Activated CD8-positive, alpha-beta memory T cell treated with anti-CD3 and anti-CD28 coated beads, Interleukin-2, amount 10 ng/mL, durations not matched to agents 7 days and 5 days (primary cell): ENCODE measurements at regions not wholly inside any gene's neighbourhood (a gene's known extent, or its start where the extent isn't known, plus 50 kb on each side); places are given as distances from the start of the nearest gene placed in this dataset.
"Not testable (repeated sequence)": the region's sequence is repeated elsewhere in the genome, so short reads cannot be mapped to it uniquely, and the experiment has no call there.

ENCODE experiments used
- ATAC-seq: fragments of 150-1000 bp; cut with Tn5 transposase; one replicate; pipeline ENCODE4 v1.10.0; 2021; ENCODE audit warnings: moderate library complexity
- CTCF ChIA-PET: fragments of 350-600 bp; sonication (Branson Sonifier 250); formaldehyde crosslinking; loops from one replicate; lab custom pipeline; 2021; ENCODE audit warnings: antibody characterized with exemption; lab: Charles Lee
- DNase-seq: peaks from one replicate; pipeline ENCODE4 v3.0.0-alpha.2; 2020
- H3K27ac Mint-ChIP-seq: one replicate; pipeline ENCODE4 v1.8.0; 2021; ENCODE audit warnings: mild to moderate bottlenecking, mixed read lengths
- H3K27me3 Mint-ChIP-seq: one replicate; pipeline ENCODE4 v1.8.0; 2021; ENCODE audit warnings: mixed read lengths
- H3K36me3 Mint-ChIP-seq: one replicate; pipeline ENCODE4 v1.8.0; 2021; ENCODE audit warnings: mild to moderate bottlenecking, mixed read lengths
- H3K4me1 Mint-ChIP-seq: one replicate; pipeline ENCODE4 v1.8.0; 2021; ENCODE audit warnings: mixed read lengths
- H3K4me3 Mint-ChIP-seq: one replicate; pipeline ENCODE4 v1.8.0; 2021; ENCODE audit warnings: mild to moderate bottlenecking, moderate library complexity, mixed read lengths
- H3K9me3 Mint-ChIP-seq: one replicate; pipeline ENCODE4 v1.8.0; 2022; ENCODE audit warnings: low read depth, mixed read lengths

- Mint-ChIP-seq H3K9me3 (no peaks in the 10 kb centered on the region), H3K4me1 (peaks cover 34% of the 10 kb centered on the region), H3K27me3 (no peaks in the 10 kb centered on the region), H3K36me3 (peaks cover 6% of the 10 kb centered on the region), H3K27ac (no peak overlapping the region), H3K4me3 (no peak overlapping the region)
- ATAC-seq, result no peak
- DNase-seq, result no peak
- CTCF ChIA-PET, result no interaction called here
Measured at GRCh38 chr4:123591875-123592274, 195.3 kb downstream of the SPRY1 start.

GRCh38 chr4:123593655-123594054 is 197.1 kb downstream of the SPRY1 start:
- H3K9me3 Mint-ChIP-seq, result no peaks in the 10 kb centered on the region
- H3K27me3 Mint-ChIP-seq, result no peaks in the 10 kb centered on the region
- peaks cover 39% of the 10 kb centered on the region for H3K4me1 Mint-ChIP-seq
- no peak overlapping the region for H3K4me3 Mint-ChIP-seq
- peak; percentile 56 for DNase-seq
- H3K36me3 Mint-ChIP-seq, result peaks cover 9% of the 10 kb centered on the region
- CTCF ChIA-PET, result no interaction called here
- no peak overlapping the region for H3K27ac Mint-ChIP-seq
- ATAC-seq, result no peak

- DNase-seq, result no peak
- Mint-ChIP-seq H3K27ac (no peak overlapping the region), H3K36me3 (peaks cover 9% of the 10 kb centered on the region), H3K9me3 (no peaks in the 10 kb centered on the region), H3K4me3 (no peak overlapping the region), H3K4me1 (peaks cover 54% of the 10 kb centered on the region), H3K27me3 (no peaks in the 10 kb centered on the region)
- CTCF ChIA-PET, result no interaction called here
- no peak for ATAC-seq
Measured at GRCh38 chr4:123596805-123597204, 200.2 kb downstream of the SPRY1 start.

GRCh38 chr4:123597586-123597985 is 201.0 kb downstream of the SPRY1 start:
- Mint-ChIP-seq H3K36me3 (peaks cover 15% of the 10 kb centered on the region), H3K4me1 (peaks cover 62% of the 10 kb centered on the region), H3K9me3 (peaks cover 2% of the 10 kb centered on the region), H3K27ac (no peak overlapping the region), H3K4me3 (no peak overlapping the region), H3K27me3 (no peaks in the 10 kb centered on the region)
- CTCF ChIA-PET, result no interaction called here
- no peak for ATAC-seq
- DNase-seq, result no peak

GRCh38 chr4:123598331-123598730 is 201.7 kb downstream of the SPRY1 start:
- DNase-seq (no peak), ATAC-seq (no peak)
- Mint-ChIP-seq H3K4me3 (no peak overlapping the region), H3K27me3 (no peaks in the 10 kb centered on the region), H3K9me3 (peaks cover 4% of the 10 kb centered on the region), H3K36me3 (peaks cover 18% of the 10 kb centered on the region), H3K4me1 (peaks cover 67% of the 10 kb centered on the region), H3K27ac (no peak overlapping the region)
- CTCF ChIA-PET, result interaction anchor here (2.4 kb wide), 1 partner anchor 33 kb away, joined by 10 read pairs; no protein-coding TSS in a partner anchor

GRCh38 chr4:123599061-123599919 is 202.7 kb downstream of the SPRY1 start:
- Mint-ChIP-seq H3K27me3 (no peaks in the 10 kb centered on the region), H3K4me3 (no peak overlapping the region), H3K4me1 (peaks cover 61% of the 10 kb centered on the region), H3K27ac (peak overlapping the region; percentile 86), H3K36me3 (peaks cover 20% of the 10 kb centered on the region), H3K9me3 (peaks cover 5% of the 10 kb centered on the region)
- CTCF ChIA-PET, result interaction anchor here (1.3 to 2.4 kb wide), 2 partner anchors 10 to 34 kb away, joined by 5 to 10 read pairs; no protein-coding TSS in a partner anchor
- DNase-seq, result no peak
- peak; percentile 17 for ATAC-seq

GRCh38 chr4:123599920-123600810 is 203.6 kb downstream of the SPRY1 start:
- ATAC-seq, result peak; percentile 97
- peaks cover 22% of the 10 kb centered on the region for H3K36me3 Mint-ChIP-seq
- CTCF ChIA-PET, result interaction anchor here (1.0 to 2.4 kb wide), 3 partner anchors 10 to 61 kb away, joined by 4 to 10 read pairs (median 5); no protein-coding TSS in a partner anchor
- peak overlapping the region; percentile 8 for H3K4me3 Mint-ChIP-seq
- H3K27ac Mint-ChIP-seq, result peak overlapping the region; percentile 86
- no peaks in the 10 kb centered on the region for H3K27me3 Mint-ChIP-seq
- peaks cover 7% of the 10 kb centered on the region for H3K9me3 Mint-ChIP-seq
- peaks cover 62% of the 10 kb centered on the region for H3K4me1 Mint-ChIP-seq
- peak; percentile 84 for DNase-seq

- no peaks in the 10 kb centered on the region for H3K27me3 Mint-ChIP-seq
- DNase-seq (no peak), ATAC-seq (no peak)
- peaks cover 70% of the 10 kb centered on the region for H3K4me1 Mint-ChIP-seq
- H3K36me3 Mint-ChIP-seq, result peaks cover 22% of the 10 kb centered on the region
- H3K27ac Mint-ChIP-seq, result no peak overlapping the region
- CTCF ChIA-PET, result interaction anchor here (1.0 to 2.6 kb wide), 4 partner anchors 8 to 60 kb away, joined by 4 to 10 read pairs (median 7); no protein-coding TSS in a partner anchor
- peaks cover 7% of the 10 kb centered on the region for H3K9me3 Mint-ChIP-seq
- no peak overlapping the region for H3K4me3 Mint-ChIP-seq
Measured at GRCh38 chr4:123600987-123601904, 204.7 kb downstream of the SPRY1 start.

- peaks cover 7% of the 10 kb centered on the region for H3K9me3 Mint-ChIP-seq
- H3K36me3 Mint-ChIP-seq, result peaks cover 22% of the 10 kb centered on the region
- no peak for DNase-seq
- peak overlapping the region; percentile 14 for H3K27ac Mint-ChIP-seq
- no peak for ATAC-seq
- no peak overlapping the region for H3K4me3 Mint-ChIP-seq
- no peaks in the 10 kb centered on the region for H3K27me3 Mint-ChIP-seq
- CTCF ChIA-PET, result interaction anchor here (2.6 kb wide), 1 partner anchor 37 kb away, joined by 9 read pairs; no protein-coding TSS in a partner anchor
- H3K4me1 Mint-ChIP-seq, result peaks cover 78% of the 10 kb centered on the region
Measured at GRCh38 chr4:123602007-123602406, 205.4 kb downstream of the SPRY1 start.

GRCh38 chr4:123603165-123603564 is 206.6 kb downstream of the SPRY1 start:
- Mint-ChIP-seq H3K4me1 (peaks cover 82% of the 10 kb centered on the region), H3K27me3 (no peaks in the 10 kb centered on the region), H3K4me3 (no peak overlapping the region), H3K36me3 (peaks cover 19% of the 10 kb centered on the region), H3K9me3 (peaks cover 7% of the 10 kb centered on the region), H3K27ac (no peak overlapping the region)
- DNase-seq, result no peak
- CTCF ChIA-PET, result interaction anchor here (2.6 kb wide), 1 partner anchor 39 kb away, joined by 9 read pairs; no protein-coding TSS in a partner anchor
- ATAC-seq, result no peak

GRCh38 chr4:123605797-123606196 is 209.2 kb downstream of the SPRY1 start:
- H3K36me3 Mint-ChIP-seq, result peaks cover 19% of the 10 kb centered on the region
- H3K27ac Mint-ChIP-seq, result peak overlapping the region; percentile 35
- ATAC-seq, H3K4me3 Mint-ChIP-seq, H3K27me3 Mint-ChIP-seq, DNase-seq, H3K9me3 Mint-ChIP-seq: not testable (repeated sequence)
- peaks cover 61% of the 10 kb centered on the region for H3K4me1 Mint-ChIP-seq
- CTCF ChIA-PET, result interaction anchor here (3.0 kb wide), 1 partner anchor 41 kb away, joined by 12 read pairs; no protein-coding TSS in a partner anchor

GRCh38 chr4:123606336-123606735 is 209.7 kb downstream of the SPRY1 start:
- CTCF ChIA-PET, result interaction anchor here (3.0 kb wide), 1 partner anchor 42 kb away, joined by 12 read pairs; no protein-coding TSS in a partner anchor
- H3K4me1 Mint-ChIP-seq, result peaks cover 57% of the 10 kb centered on the region
- peak; percentile 14 for ATAC-seq
- peaks cover 19% of the 10 kb centered on the region for H3K36me3 Mint-ChIP-seq
- H3K27ac Mint-ChIP-seq, result peak overlapping the region; percentile 93
- H3K9me3 Mint-ChIP-seq, result peaks cover 7% of the 10 kb centered on the region
- DNase-seq, result no peak
- H3K27me3 Mint-ChIP-seq, result no peaks in the 10 kb centered on the region
- peak overlapping the region; percentile 21 for H3K4me3 Mint-ChIP-seq
